DMS 273 (cell line): ENCODE measurements at regions not wholly inside any gene's neighbourhood (a gene's known extent, or its start where the extent isn't known, plus 50 kb on each side); places are given as distances from the start of the nearest gene placed in this dataset.
A peak's percentile ranks its signal among the peaks of the same experiment; 100 is the strongest.

Experiments used
- DNase-seq: peaks from one replicate; lab custom pipeline; 2025; ENCODE audit not compliant: unreplicated experiment; lab: John Stamatoyannopoulos, UW

DNA sequence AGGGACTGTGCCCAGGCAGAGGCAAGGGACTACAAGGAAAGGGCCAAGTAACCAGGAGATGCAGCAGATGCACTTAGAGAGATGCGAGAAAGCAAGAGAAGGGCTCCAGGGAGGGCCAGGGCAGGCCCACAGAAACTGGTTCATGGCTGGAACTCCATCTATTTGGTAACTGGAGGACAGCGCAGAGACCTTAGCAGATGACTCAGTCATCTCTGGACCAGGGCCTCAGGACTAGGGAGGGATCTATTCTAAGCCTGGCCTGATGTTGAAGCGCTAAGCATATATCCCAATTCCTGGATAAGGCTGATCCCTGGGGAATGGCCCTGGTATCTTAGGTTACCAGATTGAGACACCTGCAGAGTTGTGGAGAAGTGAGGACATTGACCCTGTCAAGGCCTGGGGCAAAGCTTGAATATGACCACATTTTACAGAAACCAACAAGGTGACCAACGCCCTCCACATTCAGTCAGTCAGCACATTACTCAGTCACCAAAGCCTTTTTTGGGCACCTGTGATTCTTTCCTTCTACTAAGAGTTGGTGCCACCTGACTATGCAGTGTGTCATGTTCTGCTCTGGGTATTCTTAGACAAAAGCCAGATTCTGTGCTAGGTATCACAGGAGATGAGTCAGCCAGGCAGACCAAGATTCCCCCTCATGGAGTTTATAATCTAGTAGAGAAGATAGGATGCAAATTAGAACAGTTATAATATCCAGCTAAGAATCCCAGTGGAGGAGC is 68.4 kb upstream of the SLCO3A1 start:
- no peak for DNase-seq

- DNase-seq = no peak
Observed at GRCh38 chr15:91787198-91787597, 66.3 kb upstream of the SLCO3A1 start.

DNA sequence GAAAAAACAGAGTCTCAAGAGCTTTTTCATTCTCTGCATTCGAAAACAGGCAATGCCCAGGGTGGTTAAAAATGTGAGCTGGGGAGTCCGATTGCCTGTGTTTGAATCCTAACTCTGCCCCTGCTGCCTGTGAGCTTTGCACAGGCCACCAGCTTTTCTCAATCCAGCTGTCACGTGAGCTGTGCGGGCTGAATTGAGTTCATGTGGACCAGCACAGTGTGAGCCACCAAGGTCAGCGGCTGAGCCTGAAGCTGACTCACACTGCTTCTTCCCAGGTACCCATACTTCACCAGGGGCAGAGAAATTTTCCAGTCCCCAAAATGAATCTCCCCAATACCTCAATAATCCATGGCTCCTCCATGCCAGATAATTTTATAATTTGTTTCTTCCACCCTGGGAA is 64.4 kb upstream of the SLCO3A1 start:
- no peak for DNase-seq

GRCh38 chr15:91790836-91791235 is 62.7 kb upstream of the SLCO3A1 start:
- DNase-seq = peak; percentile 29

DNA sequence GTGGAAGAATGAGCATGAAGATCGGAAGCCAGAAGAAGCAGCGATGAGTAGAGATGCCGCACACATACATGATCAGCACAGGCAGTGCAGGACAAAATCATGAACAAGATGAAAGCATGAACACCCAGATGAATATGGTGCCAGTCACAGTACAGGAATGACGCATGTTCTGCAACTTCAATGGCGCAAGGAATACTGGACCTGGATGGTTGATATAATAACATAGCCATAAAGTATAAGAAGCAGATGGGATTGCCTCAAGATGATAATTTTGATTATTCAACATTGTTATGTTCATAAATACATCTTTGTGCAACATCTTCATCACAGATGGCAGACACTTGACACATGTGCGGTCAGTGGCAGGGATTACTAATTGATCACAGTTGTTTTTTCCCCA is 59.7 kb upstream of the SLCO3A1 start:
- no peak for DNase-seq

- no peak for DNase-seq
Observed at GRCh38 chr15:91795235-91795634, 58.3 kb upstream of the SLCO3A1 start.

DNA sequence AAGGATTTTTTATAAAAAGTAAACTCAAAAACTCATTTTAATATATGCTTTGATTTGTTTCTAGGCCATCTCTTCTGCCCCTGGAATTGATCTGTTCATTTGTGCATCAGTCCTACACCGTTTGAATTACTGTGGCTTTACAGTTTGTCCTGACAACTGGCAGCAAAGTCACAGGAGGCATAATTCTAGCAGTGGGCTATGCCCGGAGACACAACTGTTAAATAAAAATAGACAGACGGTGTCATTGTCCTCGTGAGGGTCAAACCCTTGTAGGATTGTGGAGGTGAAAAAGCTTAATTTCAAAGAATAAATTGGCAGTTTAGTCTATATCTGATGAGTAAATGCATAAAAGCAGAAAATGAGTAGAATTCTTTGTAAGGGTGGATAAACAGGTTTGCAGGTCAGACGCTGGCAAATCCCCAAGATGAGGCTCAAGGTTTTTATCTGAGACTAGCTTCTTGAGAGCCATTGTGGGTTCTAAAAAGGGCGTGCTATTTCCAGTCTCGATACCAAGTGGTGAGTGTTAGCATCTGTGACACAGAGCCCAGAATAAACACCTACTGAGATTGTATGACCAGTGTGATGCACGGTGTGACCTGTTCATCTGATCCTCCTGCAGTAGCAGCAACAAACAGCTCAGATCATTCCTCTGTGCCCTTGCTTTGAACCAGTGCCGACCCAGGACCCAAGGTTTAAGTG is 51.5 kb upstream of the SLCO3A1 start:
- DNase-seq = no peak

DNA sequence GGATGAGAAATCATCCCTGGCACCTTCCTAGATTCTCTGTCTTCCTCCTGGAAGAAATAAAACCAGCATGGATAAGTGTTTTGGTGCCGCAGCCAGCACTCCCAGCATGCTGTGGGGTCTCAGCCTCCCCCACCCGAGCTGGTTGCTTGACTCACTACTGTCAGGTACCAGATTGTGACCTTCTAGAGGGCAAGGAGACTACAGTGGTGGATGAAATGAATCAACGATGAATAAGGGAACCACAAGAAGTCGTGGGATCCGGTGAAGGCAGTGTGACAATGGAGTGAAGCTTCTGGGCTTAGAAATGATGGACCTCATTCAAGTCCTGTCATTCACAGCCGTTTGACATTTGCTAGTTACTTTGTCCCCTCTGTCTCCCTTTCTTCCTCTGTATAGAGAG is 50.2 kb upstream of the SLCO3A1 start:
- DNase-seq = no peak
